ENCODE measurements at regions not wholly inside any gene's neighbourhood (a gene's known extent, or its start where the extent isn't known, plus 50 kb on each side); places are given as distances from the start of the nearest gene placed in this dataset.
"Not testable (repeated sequence)": the region's sequence is repeated elsewhere in the genome, so short reads cannot be mapped to it uniquely, and the experiment has no call there.

GRCh38 chr6:119445666-119446065, 96.1 kb upstream of the MAN1A1 start:
- no peak for DNase-seq (ENCODE audit: low spot score)

- no peak for DNase-seq (ENCODE audit: low spot score)
Measured at GRCh38 chr6:119444642-119445557, 95.3 kb upstream of the MAN1A1 start.

- DNase-seq (ENCODE audit: low spot score), result no peak
Measured at GRCh38 chr6:119443993-119444641, 94.6 kb upstream of the MAN1A1 start.

- DNase-seq (ENCODE audit: low spot score), result no peak
Measured at GRCh38 chr6:119442776-119443184, 93.2 kb upstream of the MAN1A1 start.

GRCh38 chr6:119440953-119441352, 91.4 kb upstream of the MAN1A1 start:
- DNase-seq (ENCODE audit: low spot score), result no peak

- DNase-seq (ENCODE audit: low spot score), result no peak
Measured at GRCh38 chr6:119436583-119436982, 87.0 kb upstream of the MAN1A1 start.

GRCh38 chr6:119431799-119432198, 82.2 kb upstream of the MAN1A1 start:
- DNase-seq (ENCODE audit: low spot score), result no peak

GRCh38 chr6:119430805-119431204, 81.2 kb upstream of the MAN1A1 start:
- DNase-seq (ENCODE audit: low spot score), result no peak

GRCh38 chr6:119428633-119429032, 79.1 kb upstream of the MAN1A1 start:
- no peak for DNase-seq (ENCODE audit: low spot score)

GRCh38 chr6:119426619-119427018, 77.1 kb upstream of the MAN1A1 start:
- peak; percentile 30 for DNase-seq (ENCODE audit: low spot score)

- no peak for DNase-seq (ENCODE audit: low spot score)
Measured at GRCh38 chr6:119423996-119424395, 74.4 kb upstream of the MAN1A1 start.

GRCh38 chr6:119418084-119418483, 68.5 kb upstream of the MAN1A1 start:
- not testable (repeated sequence) for DNase-seq (ENCODE audit: low spot score)

GRCh38 chr6:119407156-119407555, 57.6 kb upstream of the MAN1A1 start:
- DNase-seq (ENCODE audit: low spot score), result no peak

- not testable (repeated sequence) for DNase-seq (ENCODE audit: low spot score)
Measured at GRCh38 chr6:119405114-119405513, 55.6 kb upstream of the MAN1A1 start.

All from D341Med (cell line).